ENCODE measurements at regions not wholly inside any gene's neighbourhood (a gene's known extent, or its start where the extent isn't known, plus 50 kb on each side); places are given as distances from the start of the nearest gene placed in this dataset.
"Not testable (repeated sequence)": the region's sequence is repeated elsewhere in the genome, so short reads cannot be mapped to it uniquely, and the experiment has no call there.

- peak; percentile 62 for DNase-seq (ENCODE audit: low read depth, low spot score)
These were observed 65.3 kb downstream of the OR13A1 start for GRCh38 chr10:45249978-45250693.

DNA sequence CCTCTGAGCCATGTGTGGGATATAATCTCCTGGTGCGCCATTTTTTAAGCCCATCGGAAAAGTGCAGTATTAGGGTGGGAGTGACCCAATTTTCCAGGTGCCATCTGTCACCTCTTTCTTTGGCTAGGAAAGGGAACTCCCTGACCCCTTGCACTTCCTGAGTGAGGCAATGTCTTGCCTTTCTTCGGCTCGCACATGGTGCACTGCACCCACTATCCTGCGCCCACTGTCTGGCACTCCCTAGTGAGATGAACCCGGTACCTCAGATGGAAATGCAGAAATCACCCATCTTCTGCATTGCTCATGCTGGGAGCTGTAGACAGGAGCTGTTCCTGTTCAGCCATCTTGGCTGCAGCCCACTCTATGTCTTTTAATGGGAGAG is 64.7 kb downstream of the OR13A1 start:
- not testable (repeated sequence) for DNase-seq (ENCODE audit: low read depth, low spot score)

Measured in astrocyte of the hippocampus (primary cell).